VCaP (cell line): ENCODE measurements at regions not wholly inside any gene's neighbourhood (a gene's known extent, or its start where the extent isn't known, plus 50 kb on each side); places are given as distances from the start of the nearest gene placed in this dataset.

Experiments
- H3K27ac ChIP-seq: fragments of 450-650 bp; 2 replicates; pipeline ENCODE4 v1.5.1; 2017
- CTCF ChIP-seq: fragments of 450-650 bp; conservative IDR thresholded peaks from 2 replicates; pipeline ENCODE4 v1.5.1; 2017; ENCODE audit warnings: mild to moderate bottlenecking, moderate library complexity

DNA sequence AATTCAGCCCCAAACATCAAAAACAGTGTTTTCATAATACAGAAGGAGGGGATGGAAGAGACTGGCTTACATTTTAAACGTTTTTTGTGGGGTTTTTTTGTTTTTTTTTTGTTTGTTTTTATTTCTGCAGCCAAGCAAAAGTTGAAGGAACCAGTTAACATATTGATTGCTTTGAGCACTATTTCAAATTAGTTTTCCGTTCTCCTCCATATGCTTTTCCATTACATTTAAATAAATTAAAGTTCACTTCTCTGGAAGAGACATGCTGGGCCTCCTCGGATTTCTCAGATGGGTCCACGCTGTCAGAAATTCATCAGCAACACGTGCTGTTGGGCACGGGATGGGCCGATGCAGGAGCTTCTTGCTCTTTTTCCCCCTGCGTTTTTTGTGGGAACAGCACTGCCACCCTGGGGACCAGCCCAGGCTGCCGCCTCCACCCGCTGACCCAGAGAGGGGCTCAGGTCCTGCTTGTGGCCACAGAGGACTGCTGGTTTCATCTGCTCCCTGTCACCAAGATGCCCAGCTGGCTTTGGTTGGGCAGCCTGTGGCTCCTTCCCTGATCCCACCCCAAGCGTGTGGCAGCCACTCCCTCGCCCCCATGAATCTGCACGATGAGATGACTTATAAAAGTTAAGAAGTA is 67.7 kb upstream of the CHST15 start:
- no peak overlapping the region for H3K27ac ChIP-seq
- TF ChIP-seq CTCF: no peak

GRCh38 chr10:124160176-124160575 is 66.8 kb upstream of the CHST15 start:
- no peak for TF ChIP-seq CTCF
- no peak overlapping the region for H3K27ac ChIP-seq

- H3K27ac ChIP-seq: no peak overlapping the region
- no peak for TF ChIP-seq CTCF
These were observed 65.8 kb upstream of the CHST15 start for GRCh38 chr10:124159153-124159552.

- no peak overlapping the region for H3K27ac ChIP-seq
These were observed 65.2 kb upstream of the CHST15 start for GRCh38 chr10:124158592-124158991.

DNA sequence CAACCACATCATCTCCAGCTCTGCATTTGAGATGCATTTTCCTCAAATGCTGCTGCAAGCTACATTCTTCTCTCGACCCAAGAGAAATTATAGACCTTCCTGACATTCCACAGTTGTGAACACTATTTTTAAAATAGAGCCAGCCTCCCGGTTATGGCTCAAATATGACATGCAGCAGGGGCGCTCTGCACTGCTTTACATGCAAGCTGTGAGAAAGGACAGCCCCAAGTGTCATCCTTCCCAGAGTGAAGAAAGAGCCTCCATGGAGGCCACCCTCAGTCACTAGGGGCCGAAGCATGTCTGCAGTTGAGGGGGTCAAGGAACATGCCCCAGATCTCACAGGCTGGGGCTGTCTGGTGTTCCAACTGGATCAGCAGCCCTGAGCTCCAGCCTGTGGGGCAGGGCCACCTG is 63.9 kb upstream of the CHST15 start:
- TF ChIP-seq CTCF: no peak
- H3K27ac ChIP-seq: no peak overlapping the region

More at GRCh38 chr10:124158592-124158991, 65.2 kb upstream of the CHST15 start:
- no peak for TF ChIP-seq CTCF

DNA sequence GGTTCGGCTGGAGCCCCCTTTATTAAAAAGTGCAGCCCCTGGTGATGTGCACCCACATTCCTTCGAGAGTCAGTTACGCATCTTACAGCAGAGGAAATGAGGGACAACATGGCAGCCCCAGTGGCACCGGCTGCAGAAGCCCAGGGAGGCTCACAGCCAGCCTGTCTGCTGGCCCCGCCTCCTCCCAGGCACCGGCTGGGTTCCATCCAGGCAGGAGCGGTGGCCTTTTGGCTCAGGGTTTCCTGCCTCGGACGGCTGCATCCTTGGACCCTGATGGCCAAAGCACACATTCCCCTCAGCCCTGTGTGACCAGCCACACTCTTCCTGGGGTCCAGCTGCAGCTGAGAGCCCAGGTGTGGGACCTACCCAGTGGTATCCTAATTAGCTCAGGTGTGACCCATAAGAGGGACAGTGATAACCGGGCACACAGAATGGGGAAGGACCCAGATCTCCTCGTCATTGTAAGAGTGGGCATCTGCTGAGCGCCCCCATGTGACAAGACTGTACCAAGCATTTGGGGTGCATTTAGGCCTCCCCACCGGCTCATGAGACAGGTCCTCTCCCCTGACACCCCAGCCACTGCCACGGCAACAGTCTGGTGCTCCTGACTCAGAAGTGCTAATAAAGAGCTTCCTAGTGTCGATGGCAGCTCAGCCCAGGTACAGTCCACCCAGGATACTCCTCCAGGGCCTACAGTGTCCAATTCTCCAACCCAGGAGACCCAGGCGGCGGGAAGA is 63.3 kb upstream of the CHST15 start:
- H3K27ac ChIP-seq: no peak overlapping the region
- TF ChIP-seq CTCF: no peak

DNA sequence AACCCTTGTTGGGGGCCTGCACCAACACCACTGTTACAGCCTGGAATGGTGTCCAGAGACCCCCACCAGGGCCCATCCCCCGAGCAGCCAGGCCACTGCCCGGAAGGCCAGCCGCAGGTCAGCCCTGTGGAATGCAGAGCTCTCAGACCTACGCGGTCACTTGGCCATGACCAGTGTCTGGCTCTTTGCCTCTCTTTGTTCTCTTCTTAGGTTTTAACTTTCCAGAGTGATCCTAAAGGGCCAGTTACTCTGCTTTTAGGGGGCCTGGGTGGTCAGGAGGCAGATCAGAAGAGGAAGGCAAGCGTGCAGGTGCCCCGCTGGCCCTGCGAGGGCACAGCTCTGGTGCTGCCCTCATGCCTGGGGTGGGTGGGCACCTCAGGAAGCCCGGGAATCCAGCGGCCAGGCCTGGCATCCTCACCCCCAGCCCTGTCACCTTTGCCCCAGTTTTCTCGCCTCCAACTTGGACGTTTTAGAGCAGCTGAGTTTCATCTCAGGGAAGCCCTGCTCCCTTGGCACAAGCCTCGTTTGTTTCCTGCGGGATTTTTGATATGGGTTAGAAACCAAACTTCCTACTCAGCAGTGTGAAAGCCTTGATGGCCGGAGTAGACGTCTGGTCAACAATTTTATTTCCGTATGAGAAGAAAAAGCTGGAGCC is 62.5 kb upstream of the CHST15 start:
- no peak overlapping the region for H3K27ac ChIP-seq
- no peak for TF ChIP-seq CTCF
